SK-N-MC (cell line): ENCODE measurements at regions not wholly inside any gene's neighbourhood (a gene's known extent, or its start where the extent isn't known, plus 50 kb on each side); places are given as distances from the start of the nearest gene placed in this dataset.
A peak's percentile ranks its signal among the peaks of the same experiment; 100 is the strongest.

Source experiments
- DNase-seq: peaks from one replicate; pipeline ENCODE4 v3.0.0-alpha.2; 2011; ENCODE audit warnings: low read depth, low spot score
- H3K27ac ChIP-seq: fragments of 200-600 bp; sonication (generic); 2 replicates; pipeline ENCODE4 v1.5.1; 2016; ENCODE audit warnings: mixed run types
- H3K36me3 ChIP-seq: fragments of 200-600 bp; sonication (generic); 2 replicates; pipeline ENCODE4 v1.6.1; 2017; ENCODE audit warnings: antibody characterized with exemption, low read length, mixed read lengths; ENCODE audit not compliant: insufficient read depth
- H3K4me3 ChIP-seq: fragments of 200-600 bp; sonication (generic); 2 replicates; pipeline ENCODE4 v1.5.1; 2016
- H3K9ac ChIP-seq: fragments of 200-600 bp; sonication (generic); 2 replicates; pipeline ENCODE4 v1.8.0; 2017; ENCODE audit warnings: mixed run types, mixed read lengths; ENCODE audit not compliant: insufficient read length
- H3K9me3 ChIP-seq: fragments of 200-600 bp; sonication (generic); 2 replicates; pipeline ENCODE4 v1.6.1; 2017; ENCODE audit warnings: low read depth, mild to moderate bottlenecking, antibody characterized with exemption, low read length, moderate library complexity, mixed read lengths
- EZH2 ChIP-seq: fragments of 200-600 bp; sonication (generic); IDR thresholded peaks from one replicate; pipeline ENCODE4 v1.6.1; 2017; ENCODE audit warnings: antibody characterized with exemption
- FOXP2 ChIP-seq: optimal IDR thresholded peaks from 2 replicates; pipeline ENCODE3; 2011; ENCODE audit warnings: mild to moderate bottlenecking, moderate library complexity; ENCODE audit not compliant: insufficient read depth; ENCODE audit errors: extremely low read length, control extremely low read depth
- POLR2AphosphoS5 ChIP-seq: IDR thresholded peaks from 2 replicates; pipeline ENCODE4 v1.6.1; 2012; ENCODE audit warnings: mild to moderate bottlenecking, low read depth, low read length, borderline replicate concordance

- TF ChIP-seq POLR2AphosphoS5 (no peak), FOXP2 (no peak), EZH2 (no peak)
- H3K27ac ChIP-seq: no peak overlapping the region
- H3K4me3 ChIP-seq: no peak overlapping the region
- H3K9me3 ChIP-seq: no peaks in the 10 kb centered on the region
- H3K36me3 ChIP-seq: no peaks in the 10 kb centered on the region
- peak; percentile 42 for DNase-seq
- no peak overlapping the region for H3K9ac ChIP-seq
Measured at GRCh38 chr3:5426094-5426883, 238.8 kb downstream of the EDEM1 start.

GRCh38 chr3:5427021-5427420 lies 239.5 kb downstream of the EDEM1 start:
- DNase-seq: no peak
- H3K9ac ChIP-seq: no peak overlapping the region
- H3K36me3 ChIP-seq: no peaks in the 10 kb centered on the region
- no peak for TF ChIP-seq POLR2AphosphoS5
- no peak for TF ChIP-seq EZH2
- no peak for TF ChIP-seq FOXP2
- no peaks in the 10 kb centered on the region for H3K9me3 ChIP-seq
- no peak overlapping the region for H3K27ac ChIP-seq
- no peak overlapping the region for H3K4me3 ChIP-seq

DNA sequence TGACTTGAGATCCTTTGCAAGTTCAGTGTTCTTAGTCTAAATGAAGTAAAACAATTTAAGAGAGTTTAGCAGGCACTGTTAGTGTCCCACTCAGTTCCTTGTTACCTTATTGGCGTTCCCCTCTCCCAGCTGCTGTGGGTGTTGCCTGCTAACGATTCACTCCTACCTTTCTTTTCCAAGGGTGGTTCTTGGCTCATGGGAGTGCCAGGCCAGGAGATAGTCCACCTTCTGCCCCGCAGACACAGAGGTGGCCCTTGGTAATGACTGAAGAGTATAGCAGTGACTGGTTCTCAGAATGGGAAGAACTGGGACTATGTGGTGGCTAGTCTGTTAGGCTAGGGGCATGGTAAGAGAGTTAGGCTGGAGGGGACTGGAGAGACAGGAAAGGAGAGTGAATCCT lies 240.4 kb downstream of the EDEM1 start:
- no peak for DNase-seq
- Histone ChIP-seq H3K9ac (no peak overlapping the region), H3K9me3 (no peaks in the 10 kb centered on the region), H3K27ac (no peak overlapping the region), H3K4me3 (no peak overlapping the region), H3K36me3 (no peaks in the 10 kb centered on the region)
- TF ChIP-seq POLR2AphosphoS5 (no peak), FOXP2 (no peak), EZH2 (no peak)

GRCh38 chr3:5428607-5429516 lies 241.4 kb downstream of the EDEM1 start:
- TF ChIP-seq EZH2: no peak
- TF ChIP-seq FOXP2: no peak
- TF ChIP-seq POLR2AphosphoS5: no peak
- no peak overlapping the region for H3K4me3 ChIP-seq
- DNase-seq: no peak
- no peak overlapping the region for H3K27ac ChIP-seq
- no peak overlapping the region for H3K9ac ChIP-seq
- H3K36me3 ChIP-seq: no peaks in the 10 kb centered on the region
- no peaks in the 10 kb centered on the region for H3K9me3 ChIP-seq

DNA sequence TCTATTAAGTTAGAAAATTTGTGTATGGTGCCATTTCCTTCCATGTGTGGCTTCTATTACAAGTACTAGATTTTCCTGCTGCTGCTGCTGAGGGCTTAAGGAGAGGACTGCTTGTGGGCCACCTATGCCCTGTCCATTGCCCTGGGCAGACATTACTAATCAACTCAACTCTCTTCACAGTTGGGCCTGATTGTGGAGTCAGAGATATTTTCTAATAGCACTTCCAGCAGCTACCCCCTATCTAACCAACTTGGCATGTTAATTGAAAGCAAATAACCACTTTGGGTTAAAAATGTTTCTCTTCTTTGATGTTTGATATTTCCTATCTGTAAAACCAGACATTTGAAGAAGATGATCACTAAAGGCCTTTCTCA lies 242.0 kb downstream of the EDEM1 start:
- Histone ChIP-seq H3K36me3 (no peaks in the 10 kb centered on the region), H3K4me3 (no peak overlapping the region), H3K27ac (no peak overlapping the region), H3K9ac (no peak overlapping the region), H3K9me3 (no peaks in the 10 kb centered on the region)
- TF ChIP-seq POLR2AphosphoS5: no peak
- TF ChIP-seq FOXP2: no peak
- TF ChIP-seq EZH2: no peak
- no peak for DNase-seq

- Histone ChIP-seq H3K9me3 (no peaks in the 10 kb centered on the region), H3K4me3 (no peak overlapping the region), H3K9ac (no peak overlapping the region), H3K27ac (no peak overlapping the region), H3K36me3 (no peaks in the 10 kb centered on the region)
- TF ChIP-seq FOXP2 (no peak), POLR2AphosphoS5 (no peak), EZH2 (no peak)
- DNase-seq: no peak
Measured at GRCh38 chr3:5430701-5431100, 243.2 kb downstream of the EDEM1 start.

DNA sequence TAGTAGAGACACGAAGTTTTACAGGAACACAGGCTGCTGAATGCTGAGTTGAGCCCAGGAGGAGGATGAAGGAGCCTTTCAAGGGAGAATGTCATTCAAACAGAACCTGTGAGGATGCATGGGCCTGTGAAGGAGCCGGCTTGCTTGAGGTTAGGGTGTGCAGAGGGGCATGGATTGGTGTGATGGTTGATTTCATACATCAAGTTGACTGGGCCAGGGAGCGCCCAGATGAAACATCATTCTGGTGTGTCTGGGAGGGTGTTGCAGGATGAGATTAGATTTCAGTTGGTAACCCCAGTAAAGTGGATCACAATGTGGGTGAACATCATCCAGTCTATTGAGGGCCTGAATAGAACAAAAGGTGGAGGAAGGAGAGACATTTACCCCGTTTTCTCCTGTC lies 243.6 kb downstream of the EDEM1 start:
- no peak for TF ChIP-seq POLR2AphosphoS5
- TF ChIP-seq EZH2: no peak
- TF ChIP-seq FOXP2: no peak
- H3K4me3 ChIP-seq: no peak overlapping the region
- no peak overlapping the region for H3K9ac ChIP-seq

GRCh38 chr3:5431811-5432378 lies 244.4 kb downstream of the EDEM1 start:
- no peaks in the 10 kb centered on the region for H3K9me3 ChIP-seq
- no peak overlapping the region for H3K9ac ChIP-seq
- TF ChIP-seq EZH2 (no peak), FOXP2 (no peak), POLR2AphosphoS5 (no peak)
- H3K27ac ChIP-seq: no peak overlapping the region
- no peaks in the 10 kb centered on the region for H3K36me3 ChIP-seq
- H3K4me3 ChIP-seq: no peak overlapping the region
- no peak for DNase-seq

More for the DNA sequence above, 243.6 kb downstream of the EDEM1 start:
- Histone ChIP-seq H3K36me3 (no peaks in the 10 kb centered on the region), H3K9me3 (no peaks in the 10 kb centered on the region), H3K27ac (no peak overlapping the region)
- no peak for DNase-seq
